SKM-1 treated with dmso at 0.1 percent for 144 hours (cell line): ENCODE measurements at regions not wholly inside any gene's neighbourhood (a gene's known extent, or its start where the extent isn't known, plus 50 kb on each side); places are given as distances from the start of the nearest gene placed in this dataset.

ENCODE experiments used
- DNase-seq: peaks from one replicate; lab custom pipeline; 2025; ENCODE audit not compliant: unreplicated experiment; lab: John Stamatoyannopoulos, UW

GRCh38 chr12:27179400-27180214, 64.5 kb upstream of the STK38L start:
- peak; percentile 52 for DNase-seq

GRCh38 chr12:27180906-27181505, 63.1 kb upstream of the STK38L start:
- DNase-seq = peak; percentile 5

GRCh38 chr12:27183342-27183741, 60.7 kb upstream of the STK38L start:
- no peak for DNase-seq

- no peak for DNase-seq
These were observed 58.7 kb upstream of the STK38L start for GRCh38 chr12:27185234-27186021.

- DNase-seq = no peak
These were observed 57.9 kb upstream of the STK38L start for GRCh38 chr12:27186022-27186839.

GRCh38 chr12:27187697-27188096, 56.4 kb upstream of the STK38L start:
- DNase-seq = no peak

GRCh38 chr12:27190761-27191160, 53.3 kb upstream of the STK38L start:
- no peak for DNase-seq

GRCh38 chr12:27191531-27191930, 52.6 kb upstream of the STK38L start:
- DNase-seq = no peak

GRCh38 chr12:27192118-27192802, 51.8 kb upstream of the STK38L start:
- DNase-seq = no peak

- DNase-seq = no peak
These were observed 51.0 kb upstream of the STK38L start for GRCh38 chr12:27193106-27193505.

GRCh38 chr12:27193854-27194544, 50.1 kb upstream of the STK38L start:
- DNase-seq = no peak
